H9 (cell line): ENCODE measurements at regions not wholly inside any gene's neighbourhood (a gene's known extent, or its start where the extent isn't known, plus 50 kb on each side); places are given as distances from the start of the nearest gene placed in this dataset.

Experiments
- DNase-seq: peaks from one replicate; pipeline ENCODE4 v3.0.0-alpha.2; 2017
- H2AFZ ChIP-seq: one replicate; pipeline ENCODE4 v1.6.1; 2013; ENCODE audit warnings: mild to moderate bottlenecking, low read length, control low read depth, moderate library complexity
- H2AK5ac ChIP-seq: 2 replicates; pipeline ENCODE4 v1.6.1; 2013; ENCODE audit warnings: low read length, control low read depth, mixed read lengths; ENCODE audit not compliant: insufficient read length
- H2BK120ac ChIP-seq: one replicate; pipeline ENCODE4 v1.6.1; 2013; ENCODE audit warnings: low read depth, mild to moderate bottlenecking, low read length, control low read depth, inconsistent platforms; ENCODE audit not compliant: poor library complexity, severe bottlenecking
- H2BK12ac ChIP-seq: 2 replicates; pipeline ENCODE4 v1.6.1; 2013; ENCODE audit warnings: low read length, control low read depth, mixed read lengths, low read depth; ENCODE audit not compliant: insufficient read length
- H2BK15ac ChIP-seq: 2 replicates; pipeline ENCODE4 v1.6.1; 2013; ENCODE audit warnings: low read depth, low read length, control low read depth
- H2BK20ac ChIP-seq: one replicate; pipeline ENCODE4 v1.6.1; 2013; ENCODE audit warnings: low read depth, mild to moderate bottlenecking, low read length, control low read depth, inconsistent platforms; ENCODE audit not compliant: poor library complexity, severe bottlenecking
- H2BK5ac ChIP-seq: 2 replicates; pipeline ENCODE4 v1.6.1; 2013; ENCODE audit warnings: low read length, control low read depth, mixed read lengths; ENCODE audit not compliant: insufficient read length
- H3K14ac ChIP-seq: 2 replicates; pipeline ENCODE4 v1.6.1; 2013; ENCODE audit warnings: low read length, control low read depth; ENCODE audit not compliant: insufficient read depth
- H3K18ac ChIP-seq: 2 replicates; pipeline ENCODE4 v1.6.1; 2013; ENCODE audit warnings: low read depth, mild to moderate bottlenecking, mixed read lengths, low read length, control low read depth; ENCODE audit not compliant: insufficient read length
- H3K23ac ChIP-seq: 2 replicates; pipeline ENCODE4 v1.6.1; 2013; ENCODE audit warnings: low read length, control low read depth, mixed read lengths, low read depth; ENCODE audit not compliant: insufficient read length
- H3K23me2 ChIP-seq: 2 replicates; pipeline ENCODE4 v1.6.1; 2013; ENCODE audit warnings: low read depth, mild to moderate bottlenecking, mixed read lengths, low read length, control low read depth; ENCODE audit not compliant: insufficient read length, poor library complexity, severe bottlenecking
- H3K27ac ChIP-seq: 2 replicates; pipeline ENCODE4 v1.5.1; 2013; ENCODE audit warnings: low read length, control low read depth, mixed read lengths, low read depth; ENCODE audit not compliant: insufficient read length
- H3K27me3 ChIP-seq: 2 replicates; pipeline ENCODE4 v1.6.1; 2013; ENCODE audit warnings: low read length, control low read depth, inconsistent platforms; ENCODE audit not compliant: insufficient read depth
- H3K4ac ChIP-seq: 2 replicates; pipeline ENCODE4 v1.6.1; 2013; ENCODE audit warnings: low read depth, mild to moderate bottlenecking, control low read depth, inconsistent platforms, low read length, moderate library complexity
- H3K4me1 ChIP-seq: 2 replicates; pipeline ENCODE4 v1.6.1; 2013; ENCODE audit warnings: low read length, control low read depth, inconsistent platforms; ENCODE audit not compliant: insufficient read depth
- H3K4me2 ChIP-seq: 2 replicates; pipeline ENCODE4 v1.6.1; 2013; ENCODE audit warnings: low read length, control low read depth, mixed read lengths; ENCODE audit not compliant: insufficient read length, insufficient read depth
- H3K56ac ChIP-seq: 2 replicates; pipeline ENCODE4 v1.6.1; 2013; ENCODE audit warnings: low read depth, mild to moderate bottlenecking, mixed read lengths, low read length, control low read depth; ENCODE audit not compliant: insufficient read length
- H3K79me1 ChIP-seq: 2 replicates; pipeline ENCODE4 v1.6.1; 2013; ENCODE audit warnings: low read depth, mild to moderate bottlenecking, moderate library complexity, low read length, control low read depth, inconsistent platforms; ENCODE audit not compliant: insufficient read depth, poor library complexity, severe bottlenecking
- H3K79me2 ChIP-seq: 2 replicates; pipeline ENCODE4 v1.6.1; 2013; ENCODE audit warnings: low read length, control low read depth, inconsistent platforms; ENCODE audit not compliant: insufficient read depth
- H3K9ac ChIP-seq: 2 replicates; pipeline ENCODE4 v1.6.1; 2013; ENCODE audit warnings: low read length, control low read depth, mixed read lengths; ENCODE audit not compliant: insufficient read length; ENCODE audit errors: extremely low read depth
- H3K9me3 ChIP-seq: one replicate; pipeline ENCODE4 v1.6.1; 2013; ENCODE audit warnings: low read depth, low read length, inconsistent platforms; ENCODE audit not compliant: control insufficient read depth
- H3T11ph ChIP-seq: one replicate; pipeline ENCODE4 v1.6.1; 2013; ENCODE audit warnings: mild to moderate bottlenecking, low read length, control low read depth, inconsistent platforms
- H4K20me1 ChIP-seq: one replicate; pipeline ENCODE4 v1.6.1; 2013; ENCODE audit not compliant: control insufficient read depth, insufficient read length, insufficient read depth
- H4K5ac ChIP-seq: 2 replicates; pipeline ENCODE4 v1.6.1; 2013; ENCODE audit warnings: low read depth, mild to moderate bottlenecking, mixed read lengths, low read length, control low read depth; ENCODE audit not compliant: insufficient read length
- H4K8ac ChIP-seq: replicated peaks from 2 replicates; pipeline ENCODE4 v1.6.1; 2013; ENCODE audit warnings: low read length, control low read depth, mixed read lengths, low read depth; ENCODE audit not compliant: insufficient read length
- H4K91ac ChIP-seq: 2 replicates; pipeline ENCODE4 v1.6.1; 2013; ENCODE audit warnings: low read depth, mild to moderate bottlenecking, moderate library complexity, mixed read lengths, low read length, control low read depth; ENCODE audit not compliant: insufficient read length
- H3K27ac Mint-ChIP-seq, 3 experiments: 2 replicates in 2 of 3; 3 replicates in 1 of 3; pipeline ENCODE4 v1.8.0; 2020 to 2021; ENCODE audit warnings: mixed read lengths in 3 of 3, mild to moderate bottlenecking in 1 of 3, moderate library complexity in 1 of 3
- H3K27me3 Mint-ChIP-seq: 2 replicates; pipeline ENCODE4 v1.8.0; 2021; ENCODE audit warnings: low read depth, mild to moderate bottlenecking, moderate library complexity, mixed read lengths
- H3K36me3 Mint-ChIP-seq, 3 experiments: 2 replicates in 2 of 3; 3 replicates in 1 of 3; pipeline ENCODE4 v1.8.0; 2020 to 2021; ENCODE audit warnings: low read depth in 3 of 3, mixed read lengths in 3 of 3; ENCODE audit not compliant: insufficient read depth in 1 of 3
- H3K4me1 Mint-ChIP-seq, 2 experiments: 2 replicates each; pipeline ENCODE4 v1.8.0; 2020; ENCODE audit warnings: mixed read lengths in 2 of 2
- H3K4me3 Mint-ChIP-seq, 2 experiments: 2 replicates in 1 of 2; 3 replicates in 1 of 2; pipeline ENCODE4 v1.8.0; 2020 to 2021; ENCODE audit warnings: mild to moderate bottlenecking in 2 of 2, mixed read lengths in 2 of 2, moderate library complexity in 1 of 2
- H3K9me3 Mint-ChIP-seq, 2 experiments: 2 replicates in 1 of 2; 3 replicates in 1 of 2; pipeline ENCODE4 v1.8.0; 2020; ENCODE audit warnings: mild to moderate bottlenecking in 2 of 2, mixed read lengths in 2 of 2, moderate library complexity in 1 of 2
- CTCF ChIP-seq: fragments of 200-600 bp; sonication (generic); conservative IDR thresholded peaks from 3 replicates; pipeline ENCODE4 v1.8.0; 2021; ENCODE audit warnings: antibody characterized with exemption, mild to moderate bottlenecking

GRCh38 chr5:87190687-87191086 lies 77.0 kb upstream of the RASA1 start:
- no peak overlapping the region for H3K27ac Mint-ChIP-seq
- no peak overlapping the region for H3K4me2 ChIP-seq
- H3K4me3 Mint-ChIP-seq, result no peak overlapping the region
- no peak overlapping the region for H4K8ac ChIP-seq
- no peak overlapping the region for H3K4ac ChIP-seq
- no peaks in the 10 kb centered on the region for H3K27me3 ChIP-seq
- H3K9me3 Mint-ChIP-seq, result no peaks in the 10 kb centered on the region
- no peaks in the 10 kb centered on the region for H3K9me3 ChIP-seq
- no peaks in the 10 kb centered on the region for H3K79me2 ChIP-seq
- no peak overlapping the region for H3K9ac ChIP-seq
- H2BK12ac ChIP-seq, result no peak overlapping the region
- H2BK20ac ChIP-seq, result no peak overlapping the region
- no peak overlapping the region for H3K14ac ChIP-seq
- H4K5ac ChIP-seq, result no peak overlapping the region
- no peaks in the 10 kb centered on the region for H3K23me2 ChIP-seq
- no peak for DNase-seq
- no peak overlapping the region for H3K18ac ChIP-seq
- H3K36me3 Mint-ChIP-seq, result no peaks in the 10 kb centered on the region
- H2BK120ac ChIP-seq, result no peak overlapping the region
- no peak overlapping the region for H3K23ac ChIP-seq
- no peak overlapping the region for H2AK5ac ChIP-seq
- H4K91ac ChIP-seq, result no peak overlapping the region
- H3K4me1 ChIP-seq, result no peaks in the 10 kb centered on the region
- no peak overlapping the region for H2BK5ac ChIP-seq
- no peaks in the 10 kb centered on the region for H3K79me1 ChIP-seq
- H3T11ph ChIP-seq, result no peak overlapping the region
- H3K56ac ChIP-seq, result no peak overlapping the region
- no peak overlapping the region for H2AFZ ChIP-seq
- H2BK15ac ChIP-seq, result no peak overlapping the region
- no peaks in the 10 kb centered on the region for H4K20me1 ChIP-seq
- no peak overlapping the region for H3K27ac ChIP-seq
- TF ChIP-seq CTCF, result no peak
- no peaks in the 10 kb centered on the region; the same call in 1 of the 2 replicates for H3K27me3 Mint-ChIP-seq
- H3K4me1 Mint-ChIP-seq, result peaks cover 0 to 2% of the 10 kb centered on the region in 2 experiments; a peak in 1 of 4 replicates
